Thoracic aorta (tissue), 2 donors: ENCODE measurements at regions not wholly inside any gene's neighbourhood (a gene's known extent, or its start where the extent isn't known, plus 50 kb on each side); places are given as distances from the start of the nearest gene placed in this dataset.

Experiments used
- ATAC-seq: fragments of 150-250 bp; one replicate; pipeline ENCODE4 v1.8.0; 2017; ENCODE audit warnings: low read depth; ENCODE audit not compliant: insufficient number of reproducible peaks, low FRiP score
- DNase-seq: peaks from one replicate; pipeline ENCODE4 v3.0.0-alpha.2; 2020; ENCODE audit warnings: low spot score
- H3K27ac ChIP-seq, 2 donors: fragments of 200-600 bp; sonication (generic); 1 replicate in 1 of 2; 2 replicates in 1 of 2; pipeline ENCODE4 v1.5.1; 2016; ENCODE audit warnings: mild to moderate bottlenecking in 2 of 2, moderate library complexity in 2 of 2
- H3K27me3 ChIP-seq: fragments of 200-600 bp; sonication (generic); replicated peaks from 2 replicates; pipeline ENCODE4 v1.6.0; 2016; ENCODE audit warnings: mild to moderate bottlenecking; ENCODE audit not compliant: insufficient read depth
- H3K36me3 ChIP-seq: fragments of 200-600 bp; sonication (generic); one replicate; pipeline ENCODE4 v1.5.1; 2016
- H3K4me1 ChIP-seq, 2 donors: fragments of 200-600 bp; sonication (generic); 1 replicate in 1 of 2; 2 replicates in 1 of 2; pipeline versions ENCODE4 v1.5.1 to v1.6.0; 2016; ENCODE audit warnings: low read depth in 2 of 2, mild to moderate bottlenecking in 1 of 2; ENCODE audit not compliant: control insufficient read depth in 1 of 2
- H3K4me3 ChIP-seq: fragments of 200-600 bp; sonication (generic); 2 replicates; pipeline ENCODE4 v1.5.1; 2016; ENCODE audit warnings: mild to moderate bottlenecking
- H3K9me3 ChIP-seq: fragments of 200-600 bp; sonication (generic); 2 replicates; pipeline ENCODE4 v1.5.1; 2016
- TF ChIP-seq, protein P1 (sequence below): fragments of 200-600 bp; sonication (generic); IDR thresholded peaks from one replicate; pipeline ENCODE4 v1.5.1; 2019; ENCODE audit warnings: antibody characterized with exemption

DNA sequence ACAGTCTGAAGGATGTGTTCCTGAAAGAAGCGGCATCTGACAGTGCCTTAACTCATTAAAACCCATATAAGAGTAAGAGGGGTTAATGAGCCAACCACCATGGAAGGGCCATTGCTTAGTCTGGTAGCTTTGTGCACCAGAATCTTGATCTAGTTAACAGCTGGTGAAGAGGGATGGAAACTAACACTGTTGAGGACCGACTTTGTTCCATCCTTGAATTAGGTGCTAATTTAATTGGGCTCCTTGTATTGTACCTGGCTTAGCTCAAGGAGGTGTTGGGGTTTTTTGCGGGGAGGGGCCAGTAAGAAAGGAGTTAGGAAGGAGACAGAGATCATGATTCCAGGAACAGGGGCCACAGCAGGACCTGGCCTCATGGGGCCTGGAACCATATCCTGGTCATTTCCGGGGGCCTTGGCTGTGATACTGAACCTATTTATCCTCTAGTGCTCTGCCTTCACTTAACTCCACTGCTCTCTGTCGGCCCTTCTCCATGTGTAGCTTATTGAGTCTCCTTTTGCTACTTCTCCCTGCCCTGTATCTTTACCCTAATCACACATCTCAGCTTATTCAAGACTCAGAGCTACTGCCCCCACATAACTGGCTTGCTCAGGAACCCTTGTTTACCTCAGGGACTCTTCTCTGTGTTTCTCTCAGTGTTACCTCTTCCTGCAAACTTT is 93.0 kb downstream of the RPL22L1 start:
- H3K4me3 ChIP-seq: no peak overlapping the region
- H3K36me3 ChIP-seq: no peaks in the 10 kb centered on the region
- no peaks in the 10 kb centered on the region for H3K9me3 ChIP-seq
- H3K27me3 ChIP-seq: no peaks in the 10 kb centered on the region
- no peak for DNase-seq
- no peak for ATAC-seq
- TF ChIP-seq, protein P1, sequence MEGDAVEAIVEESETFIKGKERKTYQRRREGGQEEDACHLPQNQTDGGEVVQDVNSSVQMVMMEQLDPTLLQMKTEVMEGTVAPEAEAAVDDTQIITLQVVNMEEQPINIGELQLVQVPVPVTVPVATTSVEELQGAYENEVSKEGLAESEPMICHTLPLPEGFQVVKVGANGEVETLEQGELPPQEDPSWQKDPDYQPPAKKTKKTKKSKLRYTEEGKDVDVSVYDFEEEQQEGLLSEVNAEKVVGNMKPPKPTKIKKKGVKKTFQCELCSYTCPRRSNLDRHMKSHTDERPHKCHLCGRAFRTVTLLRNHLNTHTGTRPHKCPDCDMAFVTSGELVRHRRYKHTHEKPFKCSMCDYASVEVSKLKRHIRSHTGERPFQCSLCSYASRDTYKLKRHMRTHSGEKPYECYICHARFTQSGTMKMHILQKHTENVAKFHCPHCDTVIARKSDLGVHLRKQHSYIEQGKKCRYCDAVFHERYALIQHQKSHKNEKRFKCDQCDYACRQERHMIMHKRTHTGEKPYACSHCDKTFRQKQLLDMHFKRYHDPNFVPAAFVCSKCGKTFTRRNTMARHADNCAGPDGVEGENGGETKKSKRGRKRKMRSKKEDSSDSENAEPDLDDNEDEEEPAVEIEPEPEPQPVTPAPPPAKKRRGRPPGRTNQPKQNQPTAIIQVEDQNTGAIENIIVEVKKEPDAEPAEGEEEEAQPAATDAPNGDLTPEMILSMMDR: no peak
- no peaks in the 10 kb centered on the region for H3K4me1 ChIP-seq
- no peak overlapping the region for H3K27ac ChIP-seq

DNA sequence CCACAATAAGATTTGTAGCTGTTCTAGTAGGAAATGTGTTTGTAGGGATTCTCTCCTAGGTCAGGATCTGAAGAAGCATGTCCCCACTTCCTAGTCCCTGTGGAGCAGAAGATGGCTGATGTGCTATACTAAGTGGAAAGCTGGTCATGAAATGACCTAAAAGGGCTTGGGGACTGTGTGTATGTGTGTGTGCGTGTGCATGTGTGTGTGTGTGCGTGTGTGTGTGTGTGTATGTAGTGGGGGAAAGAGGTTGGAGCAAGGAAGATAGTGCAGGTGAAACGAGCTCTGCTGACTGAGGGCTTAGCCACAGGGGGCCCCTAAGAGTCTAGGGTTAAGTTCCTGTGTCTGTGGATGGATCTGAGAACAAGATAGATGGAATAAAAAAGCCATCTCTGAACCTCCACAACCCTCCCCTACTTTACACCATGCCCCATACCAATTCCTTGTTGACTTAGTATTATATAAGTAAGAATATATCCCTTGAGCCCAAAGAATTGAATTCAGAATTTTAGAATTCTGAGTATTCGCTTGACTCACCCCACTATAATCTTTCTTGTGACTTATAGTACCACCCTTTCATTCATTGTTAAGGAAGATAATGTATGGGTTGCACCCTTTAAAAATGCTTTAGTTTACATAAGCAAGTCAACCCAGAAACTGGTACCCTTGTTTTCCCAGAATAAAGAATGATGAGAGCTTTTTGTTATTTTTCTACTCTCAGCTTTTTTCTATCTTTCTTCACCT is 96.1 kb downstream of the RPL22L1 start:
- no peaks in the 10 kb centered on the region for H3K9me3 ChIP-seq
- ATAC-seq: no peak

DNA sequence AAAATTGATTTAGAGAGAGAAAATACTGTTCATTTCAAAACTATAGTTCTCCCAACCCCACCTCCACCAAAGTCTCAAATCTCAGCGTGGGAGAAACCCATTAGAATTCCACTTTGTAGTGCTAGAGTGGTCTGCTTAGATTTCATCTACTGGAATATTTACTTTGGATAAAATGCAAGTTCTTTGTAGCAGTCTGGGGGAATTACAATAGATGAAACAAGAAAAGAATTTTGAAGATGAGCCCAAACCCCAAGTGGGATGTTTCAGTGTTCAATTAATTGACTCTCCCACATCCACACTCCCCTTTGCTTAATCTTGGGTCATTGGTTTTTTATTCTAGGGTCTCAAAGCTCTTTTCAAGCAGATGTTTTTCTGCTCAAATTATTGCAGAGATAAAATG is 97.8 kb downstream of the RPL22L1 start:
- Histone ChIP-seq H3K27me3 (no peaks in the 10 kb centered on the region), H3K27ac (no peak overlapping the region), H3K4me3 (no peak overlapping the region), H3K4me1 (no peaks in the 10 kb centered on the region), H3K36me3 (no peaks in the 10 kb centered on the region), H3K9me3 (no peaks in the 10 kb centered on the region)
- ATAC-seq (no peak), DNase-seq (no peak)
- TF ChIP-seq, protein P1: no peak

More for the DNA sequence above, 96.1 kb downstream of the RPL22L1 start:
- Histone ChIP-seq H3K27ac (no peak overlapping the region), H3K4me1 (no peaks in the 10 kb centered on the region), H3K36me3 (no peaks in the 10 kb centered on the region), H3K4me3 (no peak overlapping the region), H3K27me3 (no peaks in the 10 kb centered on the region)
- TF ChIP-seq, protein P1: no peak
- DNase-seq: no peak

DNA sequence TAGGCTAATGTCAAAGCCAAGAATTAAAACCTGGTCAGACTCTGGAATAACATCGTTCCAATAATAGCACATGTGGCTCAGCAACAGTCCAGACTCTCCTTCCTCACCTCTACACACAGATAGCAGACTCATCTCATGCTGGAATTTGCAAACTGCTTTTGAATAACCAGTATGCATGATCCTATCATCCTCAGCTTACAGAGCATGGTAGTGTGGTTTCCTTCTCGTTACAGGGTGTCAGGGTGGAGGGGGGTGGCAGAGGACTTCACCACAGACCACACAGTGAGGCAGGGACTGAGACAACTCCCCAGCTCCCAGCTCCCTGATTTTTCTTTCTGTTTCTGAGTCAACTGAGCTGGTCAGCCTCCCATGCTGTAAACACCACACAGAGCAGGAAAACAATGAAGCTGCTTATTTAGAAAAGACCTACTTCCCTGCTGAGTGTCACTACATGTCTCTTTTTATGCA is 101.6 kb downstream of the RPL22L1 start:
- ATAC-seq (no peak), DNase-seq (no peak)
- Histone ChIP-seq H3K9me3 (no peaks in the 10 kb centered on the region), H3K27me3 (no peaks in the 10 kb centered on the region), H3K4me1 (no peaks in the 10 kb centered on the region), H3K36me3 (no peaks in the 10 kb centered on the region), H3K4me3 (no peak overlapping the region), H3K27ac (no peak overlapping the region)
- TF ChIP-seq, protein P1: no peak

DNA sequence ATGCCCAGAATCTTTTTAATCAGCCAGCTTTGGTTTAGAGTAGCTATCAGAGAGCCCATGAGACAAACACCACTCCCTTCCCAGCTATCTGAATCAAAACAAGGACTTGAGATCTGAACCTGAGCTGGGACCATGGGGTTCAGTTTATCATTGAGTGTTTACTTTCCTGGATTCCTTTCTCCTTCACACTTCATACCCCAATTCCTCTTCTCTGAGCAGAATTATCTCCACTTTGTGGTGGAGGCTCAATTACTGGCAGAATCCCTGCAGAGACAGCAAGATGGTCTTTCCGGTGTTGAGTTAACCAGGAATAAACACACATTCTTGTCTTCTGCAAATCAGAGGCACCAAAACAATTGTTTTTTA is 102.4 kb downstream of the RPL22L1 start:
- H3K4me3 ChIP-seq: no peak overlapping the region
- no peak overlapping the region for H3K27ac ChIP-seq
- TF ChIP-seq, protein P1: no peak
- DNase-seq: no peak
- no peaks in the 10 kb centered on the region for H3K4me1 ChIP-seq
- no peaks in the 10 kb centered on the region for H3K27me3 ChIP-seq
- no peaks in the 10 kb centered on the region for H3K36me3 ChIP-seq
- ATAC-seq: no peak
- no peaks in the 10 kb centered on the region for H3K9me3 ChIP-seq
